Astrocyte (in vitro differentiated cells and primary cell): ENCODE measurements at regions not wholly inside any gene's neighbourhood (a gene's known extent, or its start where the extent isn't known, plus 50 kb on each side); places are given as distances from the start of the nearest gene placed in this dataset.

Experiments used
- DNase-seq: peaks from one replicate; pipeline ENCODE4 v3.0.0-alpha.2; 2010; ENCODE audit warnings: low read depth
- FAIRE-seq: peaks from 2 replicates; lab custom pipeline; 2011; peaks lifted over from hg19 to GRCh38; lab: Jason Lieb, UNC
- H2AFZ ChIP-seq: 2 replicates; pipeline ENCODE4 v1.6.0; 2012; ENCODE audit warnings: low read depth, low read length, inconsistent platforms
- H3K27ac ChIP-seq: 2 replicates; pipeline ENCODE4 v1.5.1; 2011; ENCODE audit warnings: low read depth, low read length, inconsistent platforms
- H3K27me3 ChIP-seq: 2 replicates; pipeline ENCODE4 v1.6.0; 2011; ENCODE audit warnings: low read length, inconsistent platforms; ENCODE audit not compliant: insufficient read depth
- H3K36me3 ChIP-seq: 2 replicates; pipeline ENCODE4 v1.5.1; 2011; ENCODE audit warnings: low read length, inconsistent platforms; ENCODE audit not compliant: insufficient read depth
- H3K4me1 ChIP-seq: 2 replicates; pipeline ENCODE4 v1.5.1; 2011; ENCODE audit warnings: low read length, inconsistent platforms; ENCODE audit not compliant: insufficient read depth
- H3K4me2 ChIP-seq: 2 replicates; pipeline ENCODE4 v1.6.0; 2012; ENCODE audit warnings: low read length, inconsistent platforms
- H3K4me3 ChIP-seq: 2 replicates; pipeline ENCODE4 v1.5.1; 2011; ENCODE audit warnings: low read depth, mild to moderate bottlenecking, low read length, inconsistent platforms; ENCODE audit not compliant: insufficient read depth
- H3K79me2 ChIP-seq: 2 replicates; pipeline ENCODE4 v1.6.0; 2012; ENCODE audit warnings: mild to moderate bottlenecking, low read length, inconsistent platforms; ENCODE audit not compliant: insufficient read depth
- H3K9ac ChIP-seq: 2 replicates; pipeline ENCODE4 v1.6.0; 2012; ENCODE audit warnings: mild to moderate bottlenecking, low read length, inconsistent platforms
- H3K9me3 ChIP-seq: 2 replicates; pipeline ENCODE4 v1.5.1; 2012; ENCODE audit warnings: low read depth, mild to moderate bottlenecking, low read length, inconsistent platforms; ENCODE audit not compliant: insufficient read depth
- H4K20me1 ChIP-seq: 2 replicates; pipeline ENCODE4 v1.6.0; 2012; ENCODE audit warnings: low read length, inconsistent platforms; ENCODE audit not compliant: insufficient read depth
- H3K27ac Mint-ChIP-seq: one replicate; pipeline ENCODE4 v1.8.0; 2021; ENCODE audit warnings: mild to moderate bottlenecking, mixed read lengths; ENCODE audit not compliant: unreplicated experiment
- H3K27me3 Mint-ChIP-seq: one replicate; pipeline ENCODE4 v1.8.0; 2021; ENCODE audit warnings: low read depth, mixed read lengths; ENCODE audit not compliant: unreplicated experiment
- H3K36me3 Mint-ChIP-seq: one replicate; pipeline ENCODE4 v1.8.0; 2021; ENCODE audit warnings: low read depth, mixed read lengths; ENCODE audit not compliant: unreplicated experiment
- H3K4me1 Mint-ChIP-seq: one replicate; pipeline ENCODE4 v1.8.0; 2021; ENCODE audit warnings: low read depth, mixed read lengths; ENCODE audit not compliant: unreplicated experiment
- H3K4me3 Mint-ChIP-seq: one replicate; pipeline ENCODE4 v1.8.0; 2021; ENCODE audit warnings: mild to moderate bottlenecking, moderate library complexity, mixed read lengths; ENCODE audit not compliant: unreplicated experiment
- H3K9me3 Mint-ChIP-seq: one replicate; pipeline ENCODE4 v1.8.0; 2021; ENCODE audit warnings: mild to moderate bottlenecking, mixed read lengths; ENCODE audit not compliant: unreplicated experiment
- EZH2 ChIP-seq: IDR thresholded peaks from 2 replicates; pipeline ENCODE4 v1.6.1; 2012; ENCODE audit warnings: mild to moderate bottlenecking, low read length, inconsistent platforms; ENCODE audit not compliant: insufficient read depth
- TF ChIP-seq, protein P1 (sequence below): IDR thresholded peaks from 2 replicates; pipeline ENCODE4 v1.5.1; 2011; ENCODE audit warnings: low read depth, mild to moderate bottlenecking, inconsistent platforms, low read length, moderate library complexity; ENCODE audit not compliant: insufficient read depth

DNA sequence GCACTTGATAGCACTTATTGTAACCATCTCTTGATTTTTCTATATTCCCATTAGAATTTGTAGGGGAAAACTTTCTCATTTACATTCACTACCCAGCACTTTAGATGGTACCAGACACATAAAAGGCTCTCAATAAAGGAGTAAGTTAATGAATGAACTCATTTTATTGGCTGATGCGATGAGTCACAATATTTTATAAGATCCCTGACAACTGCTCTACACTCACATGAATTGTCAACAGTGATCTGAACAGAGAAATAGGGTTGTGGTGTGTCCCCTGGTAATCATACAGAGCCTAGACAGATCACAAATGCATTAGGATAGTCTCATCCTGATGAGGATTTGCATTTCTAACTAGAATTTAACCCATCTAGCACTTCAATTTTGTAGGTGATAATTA, 567.6 kb upstream of the ARPP21 start:
- H3K4me2 ChIP-seq: no peak overlapping the region
- DNase-seq (no peak), FAIRE-seq (no peak)
- Mint-ChIP-seq H3K27me3 (no peaks in the 10 kb centered on the region), H3K4me3 (no peak overlapping the region), H3K36me3 (no peaks in the 10 kb centered on the region), H3K4me1 (no peaks in the 10 kb centered on the region), H3K27ac (no peak overlapping the region), H3K9me3 (no peaks in the 10 kb centered on the region)
- TF ChIP-seq, protein P1, sequence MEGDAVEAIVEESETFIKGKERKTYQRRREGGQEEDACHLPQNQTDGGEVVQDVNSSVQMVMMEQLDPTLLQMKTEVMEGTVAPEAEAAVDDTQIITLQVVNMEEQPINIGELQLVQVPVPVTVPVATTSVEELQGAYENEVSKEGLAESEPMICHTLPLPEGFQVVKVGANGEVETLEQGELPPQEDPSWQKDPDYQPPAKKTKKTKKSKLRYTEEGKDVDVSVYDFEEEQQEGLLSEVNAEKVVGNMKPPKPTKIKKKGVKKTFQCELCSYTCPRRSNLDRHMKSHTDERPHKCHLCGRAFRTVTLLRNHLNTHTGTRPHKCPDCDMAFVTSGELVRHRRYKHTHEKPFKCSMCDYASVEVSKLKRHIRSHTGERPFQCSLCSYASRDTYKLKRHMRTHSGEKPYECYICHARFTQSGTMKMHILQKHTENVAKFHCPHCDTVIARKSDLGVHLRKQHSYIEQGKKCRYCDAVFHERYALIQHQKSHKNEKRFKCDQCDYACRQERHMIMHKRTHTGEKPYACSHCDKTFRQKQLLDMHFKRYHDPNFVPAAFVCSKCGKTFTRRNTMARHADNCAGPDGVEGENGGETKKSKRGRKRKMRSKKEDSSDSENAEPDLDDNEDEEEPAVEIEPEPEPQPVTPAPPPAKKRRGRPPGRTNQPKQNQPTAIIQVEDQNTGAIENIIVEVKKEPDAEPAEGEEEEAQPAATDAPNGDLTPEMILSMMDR: no peak
- no peak for TF ChIP-seq EZH2
- H3K27ac ChIP-seq: no peak overlapping the region
- no peak overlapping the region for H3K9ac ChIP-seq
- H3K4me3 ChIP-seq: no peak overlapping the region
- H3K79me2 ChIP-seq: no peaks in the 10 kb centered on the region
- no peaks in the 10 kb centered on the region for H3K27me3 ChIP-seq
- H3K36me3 ChIP-seq: no peaks in the 10 kb centered on the region
- H3K9me3 ChIP-seq: no peaks in the 10 kb centered on the region
- H3K4me1 ChIP-seq: no peaks in the 10 kb centered on the region
- H4K20me1 ChIP-seq: no peaks in the 10 kb centered on the region
- no peak overlapping the region for H2AFZ ChIP-seq

DNA sequence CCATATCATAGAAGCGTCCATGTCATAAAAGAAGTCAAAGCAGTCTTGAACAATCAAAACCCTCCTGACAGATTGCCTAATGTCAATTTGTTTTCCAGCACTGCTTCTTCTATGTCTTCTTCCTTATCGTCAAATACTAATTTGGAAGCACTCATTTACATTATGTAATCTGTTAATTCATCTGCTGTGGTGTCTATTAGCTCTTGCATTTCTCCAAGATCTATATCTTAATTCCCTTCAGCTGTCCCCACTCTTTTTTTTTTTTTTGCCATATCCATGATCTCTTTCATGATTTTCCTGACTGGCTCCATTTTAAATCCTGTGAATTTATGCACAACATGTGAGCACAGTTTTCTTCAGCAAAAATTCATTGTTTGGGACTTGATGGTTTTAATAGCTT, 560.5 kb upstream of the ARPP21 start:
- no peak overlapping the region for H2AFZ ChIP-seq
- no peaks in the 10 kb centered on the region for H3K9me3 ChIP-seq
- H3K27me3 ChIP-seq: no peaks in the 10 kb centered on the region
- H3K4me3 ChIP-seq: no peak overlapping the region
- no peak overlapping the region for H3K9ac ChIP-seq
- Mint-ChIP-seq H3K27ac (no peak overlapping the region), H3K4me1 (no peaks in the 10 kb centered on the region), H3K9me3 (no peaks in the 10 kb centered on the region), H3K36me3 (no peaks in the 10 kb centered on the region), H3K27me3 (no peaks in the 10 kb centered on the region), H3K4me3 (no peak overlapping the region)
- DNase-seq (no peak), FAIRE-seq (no peak)
- H3K4me2 ChIP-seq: no peak overlapping the region
- TF ChIP-seq, protein P1: no peak
- no peak for TF ChIP-seq EZH2
- no peaks in the 10 kb centered on the region for H3K36me3 ChIP-seq
- no peaks in the 10 kb centered on the region for H3K4me1 ChIP-seq
- no peak overlapping the region for H3K27ac ChIP-seq
- H3K79me2 ChIP-seq: no peaks in the 10 kb centered on the region
- H4K20me1 ChIP-seq: no peaks in the 10 kb centered on the region

DNA sequence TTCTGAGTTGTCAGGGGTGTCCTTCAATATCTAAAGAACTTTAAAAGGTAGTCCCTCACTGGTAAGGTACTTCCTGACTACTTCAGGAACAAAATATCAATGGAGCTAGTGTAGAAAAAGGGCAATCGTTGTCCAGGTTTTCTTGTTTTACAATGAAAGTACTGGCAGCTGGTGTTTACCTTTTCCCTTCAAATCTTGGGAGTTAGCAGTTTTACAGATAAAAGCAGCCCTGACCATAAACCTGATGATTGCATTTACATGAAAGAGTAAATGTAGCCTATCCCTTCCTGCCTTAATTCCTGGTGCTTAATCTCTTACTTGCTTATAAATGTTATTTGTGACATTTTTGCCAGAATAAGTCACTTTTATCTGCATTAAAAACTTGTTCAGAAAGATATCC, 559.9 kb upstream of the ARPP21 start:
- no peak overlapping the region for H3K9ac ChIP-seq
- Mint-ChIP-seq H3K36me3 (no peaks in the 10 kb centered on the region), H3K9me3 (no peaks in the 10 kb centered on the region), H3K27ac (no peak overlapping the region), H3K27me3 (no peaks in the 10 kb centered on the region), H3K4me1 (no peaks in the 10 kb centered on the region), H3K4me3 (no peak overlapping the region)
- H3K4me2 ChIP-seq: no peak overlapping the region
- H2AFZ ChIP-seq: no peak overlapping the region
- no peaks in the 10 kb centered on the region for H3K4me1 ChIP-seq
- no peaks in the 10 kb centered on the region for H3K27me3 ChIP-seq
- no peak overlapping the region for H3K4me3 ChIP-seq
- no peak for DNase-seq
- no peaks in the 10 kb centered on the region for H3K36me3 ChIP-seq
- no peak for FAIRE-seq
- no peaks in the 10 kb centered on the region for H3K79me2 ChIP-seq
- no peak overlapping the region for H3K27ac ChIP-seq
- no peaks in the 10 kb centered on the region for H4K20me1 ChIP-seq
- no peaks in the 10 kb centered on the region for H3K9me3 ChIP-seq
- no peak for TF ChIP-seq EZH2
- TF ChIP-seq, protein P1: no peak
